PC-3 (cell line): ENCODE measurements at regions not wholly inside any gene's neighbourhood (a gene's known extent, or its start where the extent isn't known, plus 50 kb on each side); places are given as distances from the start of the nearest gene placed in this dataset.

ENCODE experiments used
- ATAC-seq: fragments of 200-7000 bp; cut with Tn5 transposase; 2 replicates; pipeline ENCODE4 v1.9.1; 2020; ENCODE audit warnings: mild to moderate bottlenecking, moderate library complexity
- BruUV-seq: library from RNA; stranded (reverse); fragments of 400-500 nt; replicated peaks from 2 replicates; lab custom pipeline; 2021; lab: Mats Ljungman, UMichigan
- CTCF ChIA-PET: fragments of 300-600 bp; sonication (Branson Sonifier 250); formaldehyde crosslinking; loops from one replicate; lab custom pipeline; 2022; ENCODE audit warnings: antibody characterized with exemption; lab: Charles Lee
- POLR2A ChIA-PET: fragments of 300-600 bp; sonication (Branson Sonifier 250); formaldehyde crosslinking; loops from one replicate; lab custom pipeline; 2022; ENCODE audit warnings: antibody characterized with exemption; ENCODE audit not compliant: unreplicated experiment; lab: Charles Lee
- DNase-seq: peaks from one replicate; pipeline ENCODE4 v3.0.0-alpha.2; 2015
- H2AFZ ChIP-seq: fragments of 300-600 bp; sonication (generic); 2 replicates; pipeline ENCODE4 v1.6.0; 2016; ENCODE audit warnings: antibody characterized with exemption, low read length
- H3F3A ChIP-seq: fragments of 300-600 bp; sonication (generic); one replicate; pipeline ENCODE4 v1.6.0; 2017; ENCODE audit warnings: antibody characterized with exemption, low read length, control low read depth, mild to moderate bottlenecking; ENCODE audit not compliant: unreplicated experiment
- H3K27ac ChIP-seq: fragments of 300-600 bp; sonication (generic); 2 replicates; pipeline ENCODE4 v1.5.1; 2016; ENCODE audit warnings: mild to moderate bottlenecking, low read length
- H3K27me3 ChIP-seq: fragments of 300-600 bp; sonication (generic); 2 replicates; pipeline ENCODE4 v1.6.1; 2016; ENCODE audit warnings: low read length, mixed read lengths
- H3K36me3 ChIP-seq: fragments of 300-600 bp; sonication (generic); 2 replicates; pipeline ENCODE4 v1.6.1; 2016; ENCODE audit warnings: low read depth, mixed run types, low read length, mixed read lengths
- H3K4me1 ChIP-seq: fragments of 300-600 bp; sonication (generic); 2 replicates; pipeline ENCODE4 v1.5.1; 2016; ENCODE audit warnings: low read length; ENCODE audit not compliant: insufficient read depth
- H3K4me2 ChIP-seq: fragments of 300-600 bp; sonication (generic); 2 replicates; pipeline ENCODE4 v1.6.0; 2016; ENCODE audit warnings: low read length
- H3K4me3 ChIP-seq: fragments of 300-600 bp; sonication (generic); 2 replicates; pipeline ENCODE4 v1.5.1; 2016; ENCODE audit warnings: mild to moderate bottlenecking, low read length, mixed read lengths
- H3K79me2 ChIP-seq: fragments of 300-600 bp; sonication (generic); 2 replicates; pipeline ENCODE4 v1.6.1; 2017; ENCODE audit warnings: low read length, mixed read lengths
- H3K9ac ChIP-seq: fragments of 300-600 bp; sonication (generic); 2 replicates; pipeline ENCODE4 v1.6.0; 2016; ENCODE audit warnings: mild to moderate bottlenecking, low read length
- H3K9me2 ChIP-seq: fragments of 300-600 bp; sonication (generic); replicated peaks from 2 replicates; pipeline ENCODE4 v1.6.1; 2016; ENCODE audit warnings: mixed run types, low read length, mixed read lengths
- H3K9me3 ChIP-seq: fragments of 300-600 bp; sonication (generic); 2 replicates; pipeline ENCODE4 v1.6.1; 2016; ENCODE audit warnings: low read length, mixed read lengths
- H4K20me1 ChIP-seq: fragments of 300-600 bp; sonication (generic); 2 replicates; pipeline ENCODE4 v1.6.1; 2016; ENCODE audit warnings: low read length, mixed read lengths
- CTCF ChIP-seq: fragments of 300-600 bp; sonication (generic); conservative IDR thresholded peaks from 2 replicates; pipeline ENCODE4 v1.5.1; 2017; ENCODE audit warnings: antibody characterized with exemption, low read depth, mild to moderate bottlenecking, low read length
- EZH2 ChIP-seq: fragments of 300-600 bp; sonication (generic); IDR thresholded peaks from one replicate; pipeline ENCODE4 v1.6.1; 2017; ENCODE audit warnings: antibody characterized with exemption, mild to moderate bottlenecking, low read length; ENCODE audit not compliant: unreplicated experiment
- EZH2phosphoT487 ChIP-seq: fragments of 300-600 bp; sonication (generic); IDR thresholded peaks from 2 replicates; pipeline ENCODE4 v1.6.1; 2018; ENCODE audit warnings: mild to moderate bottlenecking, antibody characterized with exemption, low read length, borderline replicate concordance
- intact Hi-C: fragments of 100-400 bp; cut with micrococcal nuclease; formaldehyde crosslinking; loops from 2 replicates; pipeline ENCODE4 v1.9.0; 2023

DNA sequence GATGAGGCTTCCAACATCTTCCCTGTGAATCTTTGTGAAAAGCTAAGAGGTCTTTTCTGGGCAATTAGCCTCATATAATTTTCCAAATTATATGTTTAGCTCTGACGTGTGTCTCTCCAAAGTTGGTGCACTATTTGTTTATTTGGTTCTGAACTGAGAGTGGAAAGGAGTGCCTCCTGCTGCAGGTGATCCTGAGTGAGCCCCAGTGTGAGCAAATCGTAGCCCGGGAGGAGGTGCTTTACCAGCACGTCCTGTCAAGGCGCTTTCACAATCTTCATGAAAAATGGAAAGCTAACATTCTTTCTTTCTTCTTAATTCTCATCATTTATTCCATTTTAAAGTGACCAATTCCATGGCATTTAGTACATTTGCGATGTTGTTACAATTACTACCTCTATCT is 231.9 kb downstream of the BMP2 start:
- H3K9ac ChIP-seq, result no peak overlapping the region
- CTCF ChIA-PET, result no interaction called here
- BruUV-seq, result no TSS peak
- H3F3A ChIP-seq, result no peaks in the 10 kb centered on the region
- no peak overlapping the region for H3K27ac ChIP-seq
- H3K4me1 ChIP-seq, result 0 out of 2 replicates have a peak, but pooled peaks cover under 1% of the 10 kb centered on the region
- POLR2A ChIA-PET, result no interaction called here
- ATAC-seq, result no peak
- no peaks in the 10 kb centered on the region for H4K20me1 ChIP-seq
- no peaks in the 10 kb centered on the region for H3K9me2 ChIP-seq
- no peak overlapping the region for H3K4me2 ChIP-seq
- TF ChIP-seq EZH2phosphoT487 (no peak), CTCF (no peak), EZH2 (no peak)
- H3K4me3 ChIP-seq, result no peak overlapping the region
- no peaks in the 10 kb centered on the region for H3K79me2 ChIP-seq
- intact Hi-C loops, result no loop called here
- no peaks in the 10 kb centered on the region for H3K36me3 ChIP-seq
- H3K9me3 ChIP-seq, result no peaks in the 10 kb centered on the region
- H2AFZ ChIP-seq, result no peak overlapping the region
- peaks cover 26% of the 10 kb centered on the region; the same call in 1 of the 2 replicates for H3K27me3 ChIP-seq
- DNase-seq, result no peak

- ATAC-seq, result no peak
- intact Hi-C loops, result no loop called here
- H3K9ac ChIP-seq, result no peak overlapping the region
These were observed 236.1 kb downstream of the BMP2 start for GRCh38 chr20:7003598-7003997.

More at GRCh38 chr20:7003598-7003997, 236.1 kb downstream of the BMP2 start:
- ChIA-PET POLR2A (no interaction called here), CTCF (no interaction called here)
- Histone ChIP-seq H4K20me1 (no peaks in the 10 kb centered on the region), H3K9me2 (no peaks in the 10 kb centered on the region), H3K4me1 (no peaks in the 10 kb centered on the region), H3K79me2 (no peaks in the 10 kb centered on the region), H3K27ac (no peak overlapping the region), H3K9me3 (no peaks in the 10 kb centered on the region), H2AFZ (no peak overlapping the region), H3K27me3 (peaks cover 22% of the 10 kb centered on the region; the same call in 1 of the 2 replicates), H3K36me3 (no peaks in the 10 kb centered on the region), H3F3A (no peaks in the 10 kb centered on the region), H3K4me2 (no peak overlapping the region), H3K4me3 (no peak overlapping the region)
- peak; percentile 26 for DNase-seq
- no TSS peak for BruUV-seq
- TF ChIP-seq EZH2phosphoT487 (no peak), CTCF (no peak), EZH2 (no peak)
